ENCODE measurements at regions not wholly inside any gene's neighbourhood (a gene's known extent, or its start where the extent isn't known, plus 50 kb on each side); places are given as distances from the start of the nearest gene placed in this dataset.

DNA sequence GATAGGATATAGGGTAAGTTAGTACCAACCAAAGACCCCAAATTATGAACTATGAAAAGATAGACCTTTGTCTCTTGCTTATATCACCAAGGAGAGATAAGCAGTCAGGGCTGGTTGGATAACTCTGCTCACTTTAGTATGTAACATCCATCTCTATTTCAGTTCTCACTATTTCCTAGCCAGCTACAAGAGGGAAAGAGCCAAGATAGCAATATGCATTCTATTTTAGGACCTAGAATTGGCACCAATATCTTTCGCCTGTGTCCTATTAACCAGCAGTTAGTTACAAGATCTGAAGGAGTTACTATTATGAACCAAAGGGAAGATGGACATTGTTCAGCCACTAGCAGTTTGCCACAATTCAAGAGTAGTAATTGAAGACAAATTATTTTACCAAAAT lies 457.5 kb downstream of the NSUN3 start:
- FAIRE-seq: no peak

DNA sequence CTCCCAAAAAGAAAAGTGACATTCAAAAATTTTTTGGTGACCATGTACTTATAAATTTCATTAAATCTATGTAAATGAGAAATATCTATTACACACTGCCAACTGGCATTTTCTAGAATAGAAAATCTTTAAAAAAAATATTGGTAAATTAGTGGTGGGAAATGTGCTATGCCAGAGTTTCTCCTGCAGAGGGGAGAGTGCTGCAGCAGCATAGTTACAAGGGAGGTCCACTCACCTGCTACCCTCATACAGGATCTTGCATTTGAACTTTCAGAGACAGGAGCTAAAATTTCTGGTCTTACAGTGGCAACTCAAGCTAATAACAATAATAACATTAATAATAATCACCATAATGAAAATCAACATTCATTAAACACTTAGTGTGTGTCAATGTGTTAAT lies 459.6 kb downstream of the NSUN3 start:
- peak; percentile 32 for FAIRE-seq

DNA sequence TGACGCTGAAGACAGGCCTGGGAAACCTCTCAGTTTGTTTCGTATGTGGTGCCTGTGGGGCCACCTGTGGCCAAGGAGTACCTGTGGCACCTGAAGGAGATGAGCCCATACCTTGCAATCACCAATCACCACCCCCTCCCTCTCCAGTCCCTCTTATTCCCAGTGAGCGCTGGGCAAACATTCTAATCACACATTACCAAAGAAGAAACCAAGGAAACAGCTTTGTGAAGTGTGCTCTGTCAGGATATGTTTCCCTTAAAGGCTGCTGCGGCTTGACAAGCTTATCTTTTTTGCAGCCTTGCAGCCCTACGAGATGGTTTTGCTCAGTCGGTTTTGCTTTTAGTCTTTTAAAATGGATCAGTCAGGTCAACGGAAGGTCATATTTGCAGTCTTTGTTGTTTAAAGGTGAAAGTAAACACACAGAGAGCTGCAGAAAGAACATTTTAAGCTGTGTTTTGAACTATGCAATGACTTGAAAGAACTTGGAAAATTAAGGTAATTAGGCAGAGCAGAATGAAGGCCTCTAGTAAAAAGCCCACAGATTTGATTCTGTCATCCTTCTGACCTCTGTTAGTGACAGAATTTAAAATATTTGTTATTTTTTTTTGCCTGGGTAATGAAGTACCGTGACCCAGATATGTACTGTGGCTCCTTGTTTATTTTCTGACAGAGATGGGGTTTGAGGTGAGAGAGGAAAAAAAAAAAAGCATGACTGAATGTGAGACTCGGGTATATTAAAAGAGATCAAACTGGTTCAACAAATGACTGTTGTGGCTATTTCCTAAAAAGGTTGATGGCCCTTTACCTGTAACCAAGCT lies 461.4 kb downstream of the NSUN3 start:
- no peak for FAIRE-seq

DNA sequence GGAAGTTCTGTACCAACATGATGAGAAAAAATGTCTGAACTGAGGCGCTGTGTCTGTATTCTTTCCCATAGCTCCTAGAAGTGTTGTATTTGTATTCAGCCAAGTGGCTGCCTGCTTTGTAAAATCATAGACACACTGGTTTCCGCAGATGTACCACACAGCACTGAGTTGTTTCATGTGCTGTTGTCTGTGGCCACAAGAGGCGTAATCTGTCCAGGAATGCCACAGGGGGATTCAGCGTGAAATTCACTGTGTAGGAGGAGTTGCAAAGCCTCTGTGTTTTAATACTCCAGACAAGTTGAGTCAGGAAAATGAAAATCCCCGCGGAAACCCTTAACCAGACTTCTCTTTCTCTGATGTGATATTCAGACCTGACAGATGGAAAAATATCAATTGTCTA lies 462.2 kb downstream of the NSUN3 start:
- no peak for FAIRE-seq

DNA sequence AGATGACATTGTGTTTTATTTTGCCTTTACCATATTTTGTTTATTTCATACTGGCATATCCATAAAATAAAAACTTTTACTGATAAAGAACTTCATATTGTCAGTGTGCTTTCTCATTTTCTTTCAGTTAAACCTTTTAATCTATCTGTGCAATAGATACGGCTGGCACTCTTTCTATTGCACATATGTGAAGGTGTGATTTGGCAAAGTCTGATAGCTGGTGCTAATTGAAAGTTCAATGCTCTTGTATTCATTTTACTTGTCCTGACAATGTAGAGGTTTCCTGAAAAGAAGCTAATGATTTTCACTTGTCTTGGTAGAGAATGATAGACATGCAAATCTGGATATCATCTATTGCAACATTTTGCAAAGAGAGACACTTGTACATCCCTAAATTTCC lies 467.0 kb downstream of the NSUN3 start:
- FAIRE-seq: no peak

DNA sequence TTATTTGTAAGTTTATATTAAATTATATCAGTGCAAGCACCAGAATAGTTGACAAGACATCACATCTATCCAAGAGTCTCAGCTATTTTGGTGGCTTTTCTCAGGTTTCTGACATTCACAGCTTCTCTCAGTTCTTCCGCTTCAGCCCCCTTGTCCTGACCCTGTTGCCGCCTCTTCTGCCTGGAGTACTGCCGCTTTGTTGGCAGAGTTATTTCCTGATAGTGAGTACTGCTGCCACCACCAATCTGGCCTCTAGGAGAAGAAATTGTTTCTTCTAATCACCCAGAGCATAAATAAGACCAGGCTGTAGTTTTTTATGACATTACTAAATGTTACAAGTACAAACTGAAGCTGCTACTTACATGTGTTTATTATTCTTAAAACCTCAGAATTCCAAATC lies 470.1 kb downstream of the NSUN3 start:
- no peak for FAIRE-seq

DNA sequence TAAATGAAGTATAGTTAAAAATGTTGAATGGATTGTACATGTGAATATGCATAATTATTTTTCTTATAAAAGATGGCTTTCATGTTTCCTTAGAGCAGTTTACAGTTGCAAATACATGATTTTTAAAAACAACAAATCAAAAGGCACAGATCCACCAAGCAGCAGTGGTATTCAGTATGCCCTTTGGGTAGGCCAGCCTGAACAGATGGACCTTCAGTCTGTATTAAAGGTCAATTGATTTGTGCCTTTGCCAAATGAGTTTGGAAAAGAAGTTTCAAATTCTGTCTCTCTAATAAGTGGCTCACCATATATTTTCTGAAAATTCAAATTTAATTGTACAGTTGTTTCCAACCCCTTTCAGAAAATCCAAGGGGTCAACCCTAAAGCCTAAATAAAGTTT lies 477.1 kb downstream of the NSUN3 start:
- no peak for FAIRE-seq

DNA sequence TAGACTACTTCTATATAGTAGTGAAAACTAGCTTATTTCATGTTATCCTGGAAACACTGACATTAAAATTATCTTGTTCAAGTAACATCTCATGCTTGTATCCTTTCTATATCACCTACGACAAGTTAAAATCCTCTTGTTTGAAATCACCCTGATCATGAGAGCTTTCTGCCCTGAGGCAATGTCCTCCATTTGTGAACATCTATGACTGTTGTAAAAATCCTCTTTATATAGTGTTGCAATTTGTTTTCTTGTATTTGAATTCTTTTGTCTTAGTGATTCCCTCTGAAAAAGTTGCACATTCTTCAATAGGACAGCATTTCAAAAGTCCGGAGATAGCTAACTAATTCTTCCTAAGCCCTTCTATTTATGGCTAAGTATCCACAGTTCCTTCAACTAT lies 480.3 kb downstream of the NSUN3 start:
- FAIRE-seq: no peak

DNA sequence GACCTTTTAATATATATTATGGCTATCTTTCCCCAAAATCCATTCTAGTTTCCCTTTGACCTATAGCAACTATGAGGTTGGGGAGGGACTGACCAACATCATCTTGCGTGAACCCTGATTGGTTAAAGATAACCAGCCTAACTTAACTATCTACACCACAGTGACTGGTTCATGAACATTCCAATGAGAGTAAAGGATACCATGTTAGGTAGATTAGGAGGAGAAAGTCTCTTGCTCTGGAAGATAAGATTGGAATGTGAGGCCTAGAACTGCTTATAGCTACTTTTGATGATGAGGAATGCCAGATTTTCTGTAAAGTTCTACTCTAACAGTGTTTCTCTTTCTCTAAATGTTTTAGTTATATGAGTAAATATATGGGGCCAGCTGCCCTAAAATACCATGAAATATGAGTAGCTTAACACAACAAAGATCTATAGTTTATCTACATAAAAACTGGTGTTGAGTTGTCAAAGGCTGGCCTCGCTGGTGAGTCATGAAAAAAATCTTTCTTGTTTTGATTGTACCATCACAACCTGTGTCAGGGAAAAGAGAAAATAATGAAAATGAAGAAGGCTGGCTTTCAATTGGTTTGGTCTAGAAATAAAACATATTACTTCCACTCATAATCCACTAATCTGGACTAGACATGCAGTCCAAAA lies 481.4 kb downstream of the NSUN3 start:
- no peak for FAIRE-seq

DNA sequence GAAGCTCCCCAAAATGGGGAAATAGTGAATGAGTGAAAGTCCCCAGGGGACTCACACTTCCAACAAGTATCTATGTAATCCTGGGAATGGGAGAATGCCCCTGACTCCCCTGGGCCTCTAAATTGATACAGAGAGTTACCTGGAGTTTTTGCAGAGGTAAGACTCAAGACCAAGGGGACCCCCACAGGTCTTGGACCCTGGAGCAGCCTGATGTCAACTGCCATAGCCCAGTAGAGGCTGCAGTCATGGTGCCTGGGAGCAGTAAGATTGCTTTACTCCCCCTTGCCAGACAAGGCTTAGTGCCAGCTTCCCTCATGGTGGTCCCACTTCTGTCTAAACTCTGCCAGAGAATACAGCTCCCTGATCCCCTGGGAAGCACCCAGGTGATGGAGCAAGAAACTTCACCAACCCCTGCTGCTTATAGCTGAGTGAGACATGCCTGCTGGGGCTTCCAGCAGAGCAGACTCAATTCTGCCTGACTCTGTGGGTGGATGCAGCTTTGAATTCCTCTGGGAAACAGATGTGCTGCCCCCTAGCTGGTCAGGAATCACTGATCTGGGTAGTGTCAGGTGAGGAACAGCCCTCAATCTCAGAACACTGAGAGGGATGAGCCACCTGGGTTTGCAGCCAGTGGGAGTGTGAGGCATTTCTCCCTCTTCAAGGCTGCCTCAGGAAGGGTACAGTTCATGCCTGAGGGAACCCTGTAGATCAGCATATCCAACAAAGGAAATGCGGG lies 485.9 kb downstream of the NSUN3 start:
- no peak for FAIRE-seq

DNA sequence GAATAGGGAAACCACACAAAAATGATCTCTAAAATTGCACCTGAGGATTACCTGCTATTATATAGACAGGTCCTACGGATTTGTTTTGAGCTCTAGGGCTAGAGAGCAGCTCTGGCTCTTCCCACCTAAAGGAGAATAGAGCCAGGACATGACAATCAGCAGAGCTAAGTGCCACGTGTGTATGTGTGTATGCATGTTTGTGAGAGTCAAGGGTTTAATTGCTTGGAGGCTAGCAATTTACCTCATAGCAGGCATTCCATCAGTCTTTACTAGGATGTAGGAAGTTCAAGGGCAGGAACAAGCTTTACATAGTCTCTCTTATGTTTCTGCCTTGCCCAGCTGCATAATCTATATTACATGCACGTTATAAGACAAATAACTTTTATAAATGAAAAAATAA lies 498.2 kb downstream of the NSUN3 start:
- no peak for FAIRE-seq

DNA sequence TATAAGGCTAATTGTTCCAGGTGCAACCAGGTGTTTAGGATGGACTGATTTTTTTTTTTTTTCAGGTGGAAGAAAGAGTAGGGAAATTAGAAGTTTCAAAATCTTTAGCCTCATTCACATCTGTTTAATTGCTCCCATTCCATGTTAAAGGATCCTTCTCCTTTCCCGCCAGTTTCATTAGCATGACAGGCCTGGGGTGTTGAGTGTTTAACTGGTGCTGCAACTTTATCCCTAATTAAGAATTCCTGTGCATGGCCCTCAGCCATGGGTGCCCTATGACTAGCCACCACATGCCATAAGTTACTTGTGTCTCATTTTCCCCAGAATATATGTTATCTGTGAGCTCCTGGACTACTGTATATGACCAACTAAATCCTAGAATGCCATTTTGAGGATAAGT lies 501.4 kb downstream of the NSUN3 start:
- FAIRE-seq: no peak

DNA sequence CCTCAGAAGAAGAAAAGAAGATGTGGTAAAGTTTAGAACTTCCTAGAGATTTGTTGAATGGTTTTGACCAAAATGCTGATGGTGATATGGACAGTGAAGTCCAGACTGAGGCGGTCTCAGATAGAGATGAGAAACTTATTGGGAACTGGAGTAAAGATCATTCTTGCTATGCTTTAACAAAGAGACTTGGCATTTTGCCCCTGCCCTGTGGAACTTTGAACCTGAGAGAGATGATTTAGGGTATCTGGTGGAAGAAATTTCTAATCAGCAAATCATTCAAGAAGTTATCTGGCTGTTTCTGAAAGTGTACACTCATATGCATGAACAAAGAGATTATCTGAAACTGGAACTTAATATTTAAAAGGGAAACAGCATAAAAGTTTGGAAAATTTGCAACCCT lies 505.2 kb downstream of the NSUN3 start:
- no peak for FAIRE-seq

DNA sequence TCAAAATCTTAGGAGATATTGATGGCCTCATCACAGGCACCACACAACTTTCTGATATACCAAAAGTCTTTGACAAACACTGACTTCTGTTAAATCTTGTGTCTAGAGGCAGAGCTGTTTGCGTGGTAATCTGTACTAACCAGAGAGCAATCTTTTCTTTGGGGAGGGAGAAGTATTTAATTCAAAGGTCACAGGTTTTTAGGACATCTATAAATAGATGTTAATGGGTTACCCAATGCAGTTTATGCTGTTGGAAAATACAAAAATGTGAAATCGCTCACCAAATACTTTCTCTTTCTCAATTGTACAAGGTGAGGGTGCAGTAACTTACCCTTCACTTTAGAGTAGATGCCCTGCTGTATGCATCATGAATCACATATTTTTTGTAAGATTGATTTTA lies 510.5 kb downstream of the NSUN3 start:
- FAIRE-seq: no peak

DNA sequence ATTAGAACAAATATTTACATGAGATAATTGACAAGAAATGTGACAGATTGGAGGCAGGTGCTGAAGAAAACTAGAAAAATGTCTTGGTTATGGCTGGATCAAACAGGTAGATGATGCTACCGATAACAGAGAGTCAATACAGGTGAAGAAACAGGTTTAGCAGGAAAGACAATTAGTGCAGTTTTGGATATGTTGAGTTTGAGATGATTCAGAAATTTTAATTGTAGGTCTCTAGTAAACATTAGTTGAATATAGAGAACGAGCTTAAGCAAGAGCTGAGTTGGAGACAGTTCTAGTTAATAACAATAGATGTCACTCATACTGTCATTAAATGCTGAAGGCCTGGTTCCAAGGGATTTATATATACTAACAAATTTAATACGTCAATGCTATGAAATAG lies 524.4 kb downstream of the NSUN3 start:
- FAIRE-seq: no peak

DNA sequence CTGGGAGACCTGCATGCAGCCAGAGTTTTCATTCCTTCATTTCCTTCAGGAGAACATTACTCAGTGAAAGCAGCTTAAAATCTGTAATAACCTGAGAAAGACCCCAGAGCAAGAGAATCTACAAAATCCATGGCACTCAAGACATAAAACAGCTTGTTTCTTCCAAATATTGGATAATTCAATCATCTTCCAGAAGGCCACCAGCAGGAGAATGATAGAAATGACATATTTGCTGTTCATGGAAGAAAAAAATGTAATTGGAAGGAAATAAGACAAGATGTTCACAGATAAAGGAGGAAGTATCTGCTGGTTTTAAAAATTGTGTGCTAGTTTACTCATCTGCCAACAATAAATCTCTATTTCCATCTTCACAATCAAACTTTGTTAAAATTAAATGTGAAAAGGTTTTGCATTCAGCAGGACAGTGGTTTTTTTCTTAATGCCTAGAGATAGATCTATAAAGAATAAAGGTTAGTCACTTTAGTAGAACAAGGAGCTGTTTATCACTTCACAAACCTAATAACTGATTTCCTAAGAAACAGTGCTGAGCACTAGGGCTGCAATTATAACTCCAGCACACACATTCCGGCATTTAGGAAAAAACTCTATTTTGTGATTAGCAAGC lies 530.8 kb downstream of the NSUN3 start:
- no peak for FAIRE-seq

DNA sequence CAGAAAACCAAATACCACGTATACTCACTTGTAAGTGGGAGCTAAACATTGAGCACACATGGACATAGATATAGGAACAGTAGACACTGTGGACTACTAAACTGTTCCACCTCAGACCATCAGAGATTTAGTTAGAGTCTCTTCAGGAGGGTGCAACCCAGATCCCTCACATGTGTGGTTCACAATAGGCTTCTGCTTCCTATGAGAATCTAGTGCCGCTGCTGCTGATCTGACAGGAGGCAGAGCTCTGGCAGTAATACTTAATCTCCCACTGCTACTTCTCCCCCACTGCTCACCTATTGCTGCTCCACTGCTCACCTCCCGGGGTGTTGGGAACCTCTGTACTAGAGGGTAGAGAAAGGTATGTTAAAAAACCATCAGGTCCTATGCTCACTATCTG lies 533.3 kb downstream of the NSUN3 start:
- no peak for FAIRE-seq

DNA sequence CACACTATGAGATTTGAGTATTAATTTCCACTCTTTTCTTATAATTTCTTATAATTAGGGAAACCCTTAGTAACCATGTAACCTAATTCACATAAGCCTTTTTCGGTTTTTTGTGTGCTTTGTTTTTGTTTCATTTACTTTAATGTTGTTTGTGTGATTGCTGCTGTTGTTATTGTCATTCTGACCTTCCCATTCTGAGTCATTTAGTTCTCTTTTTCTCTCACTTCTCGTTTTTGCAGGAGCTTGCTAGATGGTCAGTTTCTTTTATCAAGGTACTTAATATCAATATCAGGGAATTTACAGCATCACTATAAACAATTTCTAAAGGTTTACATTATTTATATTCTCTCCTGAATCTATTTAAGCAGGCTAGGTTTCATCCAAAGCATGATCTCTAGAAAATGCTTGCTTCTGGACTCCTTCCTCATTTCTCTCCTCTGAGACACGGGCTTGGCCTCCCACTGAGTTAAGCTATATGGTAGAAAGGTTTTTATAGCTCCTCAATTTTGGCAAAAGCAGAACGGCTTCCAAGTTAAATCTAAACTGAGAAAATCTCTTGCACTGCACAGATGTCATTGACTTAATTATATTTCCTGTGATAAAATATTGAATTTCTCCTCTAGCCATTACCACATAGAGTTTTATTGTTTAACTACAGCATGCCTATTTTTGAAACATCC lies 534.2 kb downstream of the NSUN3 start:
- no peak for FAIRE-seq

DNA sequence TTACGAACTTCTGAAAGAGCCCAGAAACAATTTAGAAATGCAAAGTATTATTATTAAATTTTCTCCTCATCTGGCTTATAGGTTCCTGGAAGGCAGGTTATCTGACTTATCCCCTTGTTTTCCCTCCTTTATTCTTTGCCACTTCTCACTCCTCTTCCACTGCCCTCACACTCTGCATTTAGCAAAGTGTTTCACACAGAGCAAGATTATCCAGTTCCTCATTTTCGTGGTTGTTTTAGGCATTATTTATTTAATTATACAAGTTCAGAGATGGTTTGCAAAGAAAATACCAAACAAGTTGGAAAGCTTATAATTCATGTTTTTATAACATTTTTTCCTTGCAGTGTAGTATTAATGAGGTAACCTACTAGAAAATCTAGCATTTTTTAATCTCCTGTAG lies 544.9 kb downstream of the NSUN3 start:
- no peak for FAIRE-seq

DNA sequence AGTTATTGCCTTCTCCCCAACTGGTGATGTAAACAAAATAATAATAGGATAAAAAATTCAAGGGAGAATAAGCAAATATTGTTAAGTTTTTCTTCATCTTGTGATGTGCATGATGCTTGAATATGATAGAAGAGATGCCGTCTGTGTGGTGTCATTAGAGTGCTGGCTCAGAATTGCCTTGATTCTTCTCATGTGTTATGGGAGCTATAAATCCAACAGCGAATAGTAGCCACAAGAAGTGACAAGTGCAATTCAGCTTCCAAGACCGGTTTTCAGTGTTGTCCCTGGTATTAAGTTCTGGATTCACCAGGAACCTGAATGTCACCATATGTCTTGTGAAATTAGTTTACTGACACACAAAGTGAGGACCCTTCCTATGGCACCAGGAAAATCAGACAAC lies 547.0 kb downstream of the NSUN3 start:
- FAIRE-seq: no peak

DNA sequence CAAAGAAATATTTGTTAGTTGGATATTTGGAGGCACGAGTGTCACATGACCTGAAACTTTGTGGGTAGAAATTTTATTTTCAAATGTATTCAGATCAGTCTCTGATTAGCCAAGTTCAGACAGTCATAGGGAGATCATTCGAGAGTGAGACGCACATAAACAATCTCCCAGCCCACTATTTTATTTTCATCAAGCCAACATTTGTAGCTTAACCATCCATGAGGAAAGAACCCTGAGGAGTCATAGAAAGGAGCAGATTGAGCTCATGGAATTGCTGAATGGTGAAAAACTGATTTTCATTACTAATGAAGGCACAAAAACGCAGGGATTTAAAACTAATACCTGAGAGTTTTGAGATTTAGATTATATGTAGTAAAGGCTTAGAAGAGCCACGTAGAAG lies 548.7 kb downstream of the NSUN3 start:
- no peak for FAIRE-seq

DNA sequence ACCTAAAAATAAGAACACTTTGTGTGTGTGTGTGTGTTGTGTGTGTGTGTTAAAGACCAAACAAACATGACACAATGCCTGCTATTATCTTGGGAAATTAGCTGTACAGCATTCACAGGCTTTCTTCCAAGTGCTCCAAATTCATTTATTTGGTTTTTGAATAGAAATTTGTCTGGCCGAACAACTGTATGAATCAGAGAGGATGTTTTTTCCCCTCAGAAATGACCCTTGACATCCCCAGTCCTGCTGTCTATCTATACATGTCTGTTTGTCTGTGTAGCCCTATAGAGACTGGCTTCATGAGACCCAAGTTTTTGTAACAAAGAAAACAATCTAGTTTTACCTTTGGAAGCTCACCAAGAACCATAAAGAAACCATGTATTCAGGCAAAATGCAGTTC lies 549.8 kb downstream of the NSUN3 start:
- no peak for FAIRE-seq

DNA sequence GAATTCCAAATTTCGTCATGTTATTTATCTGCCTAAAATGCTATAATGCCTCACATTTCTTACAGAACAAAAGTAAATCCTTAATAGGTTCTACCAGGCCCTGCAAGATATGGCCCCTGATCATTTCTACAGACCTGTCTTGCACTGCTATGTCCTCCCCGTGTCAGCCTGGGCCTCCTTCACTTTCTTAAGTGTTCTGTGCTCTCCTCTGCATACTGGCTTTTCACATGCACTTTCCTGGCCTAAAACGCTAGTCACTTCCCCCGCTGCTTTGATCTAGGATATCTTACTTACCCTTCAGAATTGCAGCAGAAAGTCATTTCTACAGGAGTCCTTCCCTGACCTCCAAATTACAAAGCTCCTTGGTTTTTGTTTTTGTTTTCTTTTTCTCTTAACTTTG lies 551.3 kb downstream of the NSUN3 start:
- no peak for FAIRE-seq
